ENCODE measurements at regions not wholly inside any gene's neighbourhood (a gene's known extent, or its start where the extent isn't known, plus 50 kb on each side); places are given as distances from the start of the nearest gene placed in this dataset.

- no peak for DNase-seq (ENCODE audit: low read depth)
- no peak for TF ChIP-seq CTCF (conservative IDR thresholded peaks at IDR 0.05; ENCODE audit: low read depth, low read length)
These were observed 95.8 kb downstream of the PERP start for GRCh38 chr6:138011413-138011812.

GRCh38 chr6:138012682-138013081 is 94.5 kb downstream of the PERP start:
- TF ChIP-seq CTCF (conservative IDR thresholded peaks at IDR 0.05; ENCODE audit: low read depth, low read length), result no peak
- H3K4me3 ChIP-seq (ENCODE audit: low read depth, low read length), result no peak overlapping the region
- DNase-seq (ENCODE audit: low read depth), result no peak

More at GRCh38 chr6:138011413-138011812, 95.8 kb downstream of the PERP start:
- H3K4me3 ChIP-seq (ENCODE audit: low read depth, low read length), result no peak overlapping the region

- TF ChIP-seq CTCF (conservative IDR thresholded peaks at IDR 0.05; ENCODE audit: low read depth, low read length), result no peak
- H3K4me3 ChIP-seq (ENCODE audit: low read depth, low read length), result no peak overlapping the region
- no peak for DNase-seq (ENCODE audit: low read depth)
These were observed 93.3 kb downstream of the PERP start for GRCh38 chr6:138013959-138014358.

GRCh38 chr6:138017166-138017757 is 90.0 kb downstream of the PERP start:
- DNase-seq (ENCODE audit: low read depth), result peak; percentile 25
- no peak for TF ChIP-seq CTCF (conservative IDR thresholded peaks at IDR 0.05; ENCODE audit: low read depth, low read length)

GRCh38 chr6:138018297-138018696 is 88.9 kb downstream of the PERP start:
- no peak for TF ChIP-seq CTCF (conservative IDR thresholded peaks at IDR 0.05; ENCODE audit: low read depth, low read length)
- no peak for DNase-seq (ENCODE audit: low read depth)
- H3K4me3 ChIP-seq (ENCODE audit: low read depth, low read length), result no peak overlapping the region

More at GRCh38 chr6:138017166-138017757, 90.0 kb downstream of the PERP start:
- no peak overlapping the region for H3K4me3 ChIP-seq (ENCODE audit: low read depth, low read length)

GRCh38 chr6:138025528-138025978 is 81.7 kb downstream of the PERP start:
- no peak for DNase-seq (ENCODE audit: low read depth)
- H3K4me3 ChIP-seq (ENCODE audit: low read depth, low read length), result no peak overlapping the region

More at GRCh38 chr6:138025528-138025978, 81.7 kb downstream of the PERP start:
- TF ChIP-seq CTCF (conservative IDR thresholded peaks at IDR 0.05; ENCODE audit: low read depth, low read length), result no peak
